SHP77 (cell line): ENCODE measurements at regions not wholly inside any gene's neighbourhood (a gene's known extent, or its start where the extent isn't known, plus 50 kb on each side); places are given as distances from the start of the nearest gene placed in this dataset.
"Not testable (repeated sequence)": the region's sequence is repeated elsewhere in the genome, so short reads cannot be mapped to it uniquely, and the experiment has no call there.

Experiments used
- DNase-seq, 2 experiments: peaks; one replicate each; lab custom pipeline; 2025; lab: John Stamatoyannopoulos, UW

DNA sequence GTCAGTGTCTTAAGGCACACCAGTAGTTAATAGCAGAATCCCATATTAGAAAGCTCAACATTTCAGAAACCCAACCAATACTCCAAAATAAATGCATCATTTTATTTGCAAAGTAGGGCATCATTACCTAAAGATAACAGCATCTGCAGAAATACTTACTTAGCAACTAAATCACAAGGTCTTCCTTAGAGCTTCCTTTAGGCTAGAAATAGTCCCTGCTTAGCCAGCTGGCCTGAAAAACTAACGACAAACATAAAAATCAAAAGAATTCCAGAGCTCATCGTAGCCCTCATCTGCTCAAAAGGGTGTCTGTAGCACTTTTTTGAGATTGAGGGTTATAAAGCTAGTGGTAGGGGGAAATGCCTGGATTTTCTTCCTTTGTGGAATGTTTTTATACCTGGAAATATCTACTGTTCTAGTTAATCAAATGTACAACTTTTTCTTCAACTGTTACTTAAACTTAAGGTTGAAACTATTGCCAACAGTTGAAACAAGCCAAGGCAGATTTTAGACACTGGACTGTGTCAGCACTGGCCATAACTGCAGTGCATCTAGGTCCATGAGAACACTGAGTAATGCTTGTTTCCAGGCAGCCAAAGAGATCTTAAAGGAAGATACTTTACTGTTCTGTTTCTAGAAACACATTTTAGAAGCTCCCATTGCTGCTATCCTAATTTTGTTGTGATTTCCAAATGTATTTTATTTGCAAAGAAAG, 129.4 kb upstream of the RASA1 start:
- no peak for DNase-seq

DNA sequence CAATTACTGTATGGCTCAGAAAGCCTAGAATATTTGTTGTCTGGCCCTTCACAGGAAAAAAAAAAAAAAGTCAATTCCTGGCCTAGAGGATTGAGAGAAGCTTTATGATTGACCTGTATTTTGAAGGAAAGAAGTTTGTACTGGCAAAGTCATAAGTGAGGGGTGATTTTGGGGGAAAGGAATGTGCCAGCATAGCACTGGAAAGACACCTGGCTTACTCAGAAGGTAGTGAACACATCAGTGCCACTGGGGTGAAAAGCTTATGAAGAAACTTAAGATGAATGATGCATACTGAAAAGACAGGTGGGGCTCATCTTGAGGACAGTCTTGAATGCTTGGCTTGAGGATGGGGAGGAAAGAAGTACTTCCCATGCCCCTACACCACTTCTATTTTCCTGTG, 127.9 kb upstream of the RASA1 start:
- no peak for DNase-seq

DNA sequence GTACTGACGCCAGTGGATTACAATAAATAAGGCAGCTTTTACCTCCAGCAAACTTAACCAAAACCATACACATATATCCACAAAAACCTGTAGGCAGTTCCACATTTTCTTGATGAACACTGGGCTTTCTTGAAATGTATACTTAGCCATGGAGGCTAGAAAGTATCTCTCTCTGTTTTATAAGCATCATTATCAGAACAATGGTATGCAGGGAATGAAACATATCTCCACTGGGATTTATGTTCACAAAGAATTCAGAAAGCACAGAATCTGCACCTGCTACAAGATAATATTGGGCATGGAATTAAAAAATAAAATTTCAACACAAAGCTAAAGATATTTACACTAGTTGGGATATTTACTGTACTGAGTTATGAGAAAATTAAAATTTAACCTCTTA, 126.1 kb upstream of the RASA1 start:
- DNase-seq, result no peak

DNA sequence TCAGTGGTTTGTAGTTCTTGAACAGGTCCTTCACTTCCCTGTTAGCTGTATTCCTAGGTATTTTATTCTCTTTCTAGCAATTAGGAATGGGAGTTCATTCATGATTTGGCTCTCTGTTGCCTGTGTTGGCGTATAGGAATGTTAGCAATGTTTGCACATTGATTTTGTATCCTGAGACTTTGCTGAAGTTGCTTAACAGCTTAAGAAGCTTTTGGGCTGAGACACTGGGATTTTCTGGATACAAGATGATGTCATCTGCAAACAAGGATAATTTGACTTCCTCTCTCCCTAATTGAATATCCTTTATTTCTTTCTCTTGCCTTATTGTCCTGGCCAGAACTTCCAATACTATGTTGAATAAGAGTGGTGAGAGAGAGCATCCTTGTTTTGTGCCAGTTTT, 121.8 kb upstream of the RASA1 start:
- DNase-seq, result not testable (repeated sequence)

DNA sequence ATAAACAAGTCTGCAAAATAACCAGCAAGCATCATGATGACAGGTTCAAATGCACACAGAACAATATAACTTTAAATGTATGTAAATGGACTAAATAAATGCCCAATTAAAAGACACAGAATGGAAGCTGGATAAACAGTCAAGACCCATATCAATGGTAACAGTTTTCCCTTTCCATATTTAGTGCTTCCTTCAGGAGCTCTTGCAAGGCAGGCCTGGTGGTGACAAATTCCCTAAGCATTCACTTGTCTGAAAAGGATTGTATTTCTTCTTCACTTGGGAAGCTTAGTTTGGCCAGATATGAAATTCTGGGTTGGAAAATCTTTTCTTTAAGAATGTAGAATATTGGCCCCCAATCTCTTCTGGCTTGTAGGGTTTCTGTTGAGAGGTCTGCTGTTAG, 120.2 kb upstream of the RASA1 start:
- DNase-seq, result no peak

DNA sequence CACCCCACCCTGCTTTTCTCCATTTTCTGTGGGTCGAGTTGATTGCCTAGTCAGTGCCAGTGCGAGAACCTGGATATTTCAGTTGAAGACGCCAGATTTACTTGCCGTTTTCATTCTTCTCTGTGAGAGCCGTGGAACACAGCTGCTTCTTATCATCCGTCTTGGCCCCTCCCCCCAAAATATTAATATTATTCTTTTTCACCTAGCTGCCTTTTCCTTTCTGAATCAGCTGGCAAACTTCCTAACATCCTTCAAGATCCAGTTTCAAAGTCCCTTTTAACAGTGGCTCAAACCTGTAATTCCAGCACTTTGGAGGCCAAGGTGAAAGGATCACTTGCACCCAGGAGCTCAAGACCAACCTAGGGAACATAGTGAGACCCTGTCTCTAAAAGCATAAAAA, 117.1 kb upstream of the RASA1 start:
- no peak for DNase-seq

DNA sequence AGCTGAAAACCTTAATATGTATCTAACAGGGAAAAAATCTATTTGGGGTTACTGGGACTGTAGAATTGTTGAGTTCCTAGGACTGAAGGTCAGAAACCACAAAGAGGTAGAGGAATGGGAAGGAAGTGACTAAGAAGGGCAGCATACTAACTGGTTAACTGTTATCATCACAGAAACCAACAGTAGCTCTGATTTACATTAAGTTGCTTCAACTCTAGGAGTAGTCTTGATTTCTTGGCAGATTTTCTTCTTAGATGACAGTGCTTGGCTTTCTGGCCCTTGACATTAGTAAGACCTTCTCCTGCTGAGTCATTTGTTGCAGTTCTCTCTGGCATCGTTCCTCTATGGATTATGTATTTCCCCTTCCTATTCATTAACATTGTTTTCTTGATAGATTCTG, 116.1 kb upstream of the RASA1 start:
- DNase-seq, result no peak

DNA sequence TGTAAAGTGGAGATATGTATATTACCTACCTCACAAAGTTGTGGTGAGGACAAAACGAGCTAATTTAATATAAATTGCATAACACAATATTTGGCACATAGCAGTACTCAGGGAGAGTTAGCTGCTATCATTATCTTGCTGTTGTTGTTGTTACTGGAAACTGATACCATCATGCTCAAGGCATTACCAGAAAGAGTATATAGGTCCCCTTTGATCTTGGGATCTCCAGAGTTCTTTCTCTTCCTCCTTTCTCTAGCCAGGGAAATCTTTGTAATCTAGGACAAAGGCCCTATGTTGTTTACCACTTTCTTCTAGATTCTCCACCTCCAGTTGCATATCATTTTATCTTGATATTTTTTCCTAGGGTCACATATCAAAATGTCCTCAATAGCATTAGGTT, 114.8 kb upstream of the RASA1 start:
- no peak for DNase-seq

DNA sequence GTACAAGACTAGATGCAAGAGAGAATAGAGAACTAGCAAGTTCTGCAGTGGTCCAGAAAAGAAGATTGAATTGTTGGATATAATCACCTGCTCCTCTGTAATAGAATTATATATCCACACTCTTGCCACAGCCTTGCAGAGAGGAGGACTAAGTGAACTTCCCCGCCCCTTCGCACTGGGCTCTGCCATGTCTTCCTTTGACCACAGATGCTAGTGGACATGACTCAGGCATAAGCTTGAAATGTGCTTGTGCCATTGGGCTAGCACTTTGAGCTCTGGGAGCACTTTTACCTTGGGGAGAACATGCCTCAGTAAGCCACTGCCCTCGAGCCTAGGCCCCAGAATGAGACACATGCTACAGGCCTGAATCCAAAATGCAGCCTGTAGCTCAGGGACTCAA, 113.5 kb upstream of the RASA1 start:
- DNase-seq, result no peak

DNA sequence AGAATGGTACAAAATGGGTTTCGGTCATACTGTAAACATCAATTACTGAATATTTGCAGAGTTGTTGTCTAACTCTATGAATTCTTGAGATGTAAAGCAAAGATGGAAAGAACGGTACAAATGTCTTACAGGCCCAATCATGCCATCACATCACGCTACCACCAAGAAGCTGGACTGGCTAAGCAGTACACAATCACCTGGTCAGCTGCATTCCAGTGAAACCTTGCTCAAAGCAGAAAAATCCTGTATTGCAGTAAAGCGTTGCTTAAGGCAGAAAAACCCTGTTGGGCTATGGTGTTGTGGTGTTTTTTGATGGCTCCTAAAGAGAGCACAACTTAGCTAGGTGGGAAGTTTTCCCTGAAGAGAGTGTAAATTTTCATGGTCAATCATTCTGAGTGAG, 112.6 kb upstream of the RASA1 start:
- DNase-seq, result no peak

DNA sequence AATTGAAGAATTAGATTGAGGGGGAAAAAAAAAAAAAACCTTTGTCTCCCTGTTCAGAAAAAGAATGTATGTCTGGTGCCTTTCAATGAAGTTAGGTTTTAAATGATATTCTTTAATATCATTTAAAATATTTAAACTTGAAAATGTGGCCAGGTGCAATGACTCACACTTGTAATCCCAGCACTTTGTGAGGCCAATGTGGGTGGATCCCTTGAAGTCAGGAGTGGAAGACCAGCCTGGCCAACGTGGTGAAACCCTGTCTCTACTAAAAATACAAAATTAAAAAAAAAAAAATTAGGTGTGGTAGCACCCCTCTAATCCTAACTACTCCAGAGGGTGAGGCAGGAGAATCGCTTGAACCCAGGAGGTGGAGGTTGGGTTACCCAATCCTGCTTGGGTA, 111.1 kb upstream of the RASA1 start:
- DNase-seq, result no peak

DNA sequence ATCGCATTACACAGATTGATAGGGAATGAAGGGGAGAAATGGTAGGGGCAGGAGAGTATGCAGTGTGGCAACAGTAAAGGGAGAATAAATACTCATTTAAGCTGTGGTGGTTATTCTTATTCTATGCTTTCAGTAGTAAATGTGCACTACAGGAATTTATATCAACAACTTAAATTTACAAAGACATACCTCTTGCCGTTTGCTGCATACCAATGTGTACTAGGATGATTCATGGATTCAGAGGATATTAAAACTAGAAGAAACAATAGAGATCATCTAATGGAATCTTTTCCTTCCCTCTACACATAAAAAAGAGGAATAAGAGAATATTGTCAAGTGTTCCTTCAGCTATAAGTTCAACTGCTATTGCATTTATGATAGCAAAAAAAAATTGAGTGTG, 103.3 kb upstream of the RASA1 start:
- no peak for DNase-seq

DNA sequence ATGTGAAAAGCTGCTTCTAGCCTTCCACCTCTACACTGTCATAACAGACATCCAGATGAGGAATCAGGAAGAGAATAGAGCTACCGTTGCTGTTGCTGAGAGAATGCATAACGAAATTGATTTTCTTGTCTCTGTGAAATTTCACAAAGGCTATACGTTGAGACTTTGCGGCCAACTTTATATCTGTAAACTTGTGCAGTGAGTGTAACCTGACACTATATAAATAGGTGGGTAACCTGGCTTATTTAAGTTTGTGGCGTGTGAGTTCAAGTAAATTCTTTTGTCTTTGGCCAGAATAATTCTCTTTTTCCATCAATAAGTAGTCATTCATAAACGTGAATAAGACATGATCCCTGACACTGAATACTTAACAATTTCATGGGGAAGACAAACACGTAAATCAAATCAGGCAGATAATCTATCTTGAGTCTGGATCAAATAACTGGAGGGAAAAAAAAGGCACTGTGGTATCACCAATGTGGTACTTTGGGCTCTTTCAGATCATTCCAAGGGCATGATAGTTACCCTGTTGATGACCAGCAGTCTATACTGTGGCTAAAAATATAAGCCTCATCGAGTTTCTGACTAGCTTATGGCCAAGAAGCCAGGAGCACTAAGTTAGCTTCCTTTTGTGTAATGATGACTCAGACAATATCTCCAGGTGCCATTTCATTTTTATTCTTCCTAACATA, 98.2 kb upstream of the RASA1 start:
- DNase-seq, result no peak

DNA sequence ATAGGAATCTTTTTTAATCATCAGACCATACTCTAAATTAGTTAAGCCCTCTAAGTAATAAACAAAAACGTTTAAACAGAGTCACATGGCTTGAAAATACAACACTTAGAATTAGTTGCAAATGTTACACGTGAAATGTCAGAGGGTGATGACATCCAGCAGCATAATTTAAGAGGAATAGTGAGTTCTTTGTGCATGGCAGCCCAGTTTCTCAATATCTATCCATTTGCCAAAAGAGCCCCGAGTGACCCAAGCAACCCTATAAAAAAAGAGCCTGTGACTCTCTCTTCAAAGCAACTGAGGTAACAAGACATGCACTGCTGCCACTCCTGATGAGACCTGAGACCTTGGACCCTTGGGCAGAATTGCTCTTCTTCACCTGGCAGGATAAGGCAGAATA, 96.9 kb upstream of the RASA1 start:
- DNase-seq, result no peak

DNA sequence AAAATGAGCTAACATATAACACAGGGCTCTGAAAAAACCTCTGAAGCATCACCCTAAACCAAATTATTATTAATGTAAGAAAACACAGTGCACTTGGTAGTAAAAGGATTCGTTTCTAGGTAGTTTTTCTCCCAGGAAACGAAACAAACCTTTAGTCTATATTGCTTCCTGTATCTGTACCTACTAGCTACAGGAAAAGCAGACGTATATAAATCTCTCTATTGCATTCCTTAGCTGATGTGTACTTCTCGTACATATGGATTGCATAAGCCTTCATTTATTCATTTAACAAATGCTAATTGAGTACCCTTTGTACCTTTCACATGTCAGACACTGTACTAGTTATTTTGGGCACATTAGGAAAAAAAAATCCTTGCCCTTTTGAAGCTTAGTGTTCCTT, 85.0 kb upstream of the RASA1 start:
- no peak for DNase-seq

DNA sequence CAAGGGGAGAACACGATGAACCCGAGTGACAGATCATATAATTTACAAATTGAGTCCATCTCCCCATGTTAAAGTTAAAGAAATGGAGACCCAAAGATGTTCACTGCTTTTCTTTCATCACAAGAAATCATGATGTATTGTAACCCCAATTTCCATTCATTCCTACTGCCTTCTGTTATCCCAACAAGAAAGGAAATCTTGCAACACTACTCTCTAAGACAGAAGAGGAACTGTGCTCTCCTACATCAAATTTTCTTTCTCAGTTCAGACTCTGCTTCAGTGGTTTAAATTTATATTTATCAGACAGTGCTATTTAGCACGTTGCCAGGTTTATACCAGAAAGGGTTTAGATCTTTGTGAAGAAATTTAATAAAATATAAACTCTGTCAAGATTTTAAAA, 83.8 kb upstream of the RASA1 start:
- DNase-seq, result no peak

DNA sequence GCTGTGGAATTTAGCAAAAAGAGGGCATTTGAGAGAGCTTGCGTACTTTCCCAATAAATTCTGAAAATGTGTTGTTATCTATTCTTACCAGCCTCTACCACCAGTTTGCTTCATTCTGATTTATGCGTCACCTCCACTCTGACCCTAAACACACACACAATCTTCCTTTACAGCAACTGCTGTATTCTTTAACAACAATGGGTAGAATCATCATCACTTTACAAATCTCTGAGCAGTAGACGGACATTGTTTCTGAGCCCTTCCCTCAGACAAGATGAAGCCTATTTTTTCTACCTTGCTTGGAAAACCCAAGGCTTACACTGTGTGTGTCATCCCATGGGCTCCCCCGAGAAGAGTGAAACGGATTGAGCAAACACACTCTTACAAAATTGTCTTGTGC, 83.1 kb upstream of the RASA1 start:
- DNase-seq, result no peak

DNA sequence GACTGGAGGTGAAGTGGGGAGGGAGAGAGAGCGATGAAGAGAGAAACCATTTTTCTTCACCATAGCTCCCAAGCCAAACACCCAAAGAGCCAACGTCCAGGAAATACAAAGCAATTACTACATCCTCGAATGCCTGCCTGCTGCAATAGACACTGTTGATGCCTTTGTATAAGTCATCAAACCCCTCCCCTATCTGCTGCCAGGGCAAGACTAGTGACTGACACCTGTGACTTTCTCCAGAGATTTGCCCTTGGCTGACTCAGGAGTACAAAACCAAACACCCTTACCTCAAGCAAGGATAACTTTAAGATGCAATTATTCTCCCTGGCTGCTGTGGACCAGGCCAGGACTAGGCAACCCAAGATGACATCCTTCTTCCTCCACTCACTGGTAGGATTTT, 81.8 kb upstream of the RASA1 start:
- DNase-seq, result no peak

DNA sequence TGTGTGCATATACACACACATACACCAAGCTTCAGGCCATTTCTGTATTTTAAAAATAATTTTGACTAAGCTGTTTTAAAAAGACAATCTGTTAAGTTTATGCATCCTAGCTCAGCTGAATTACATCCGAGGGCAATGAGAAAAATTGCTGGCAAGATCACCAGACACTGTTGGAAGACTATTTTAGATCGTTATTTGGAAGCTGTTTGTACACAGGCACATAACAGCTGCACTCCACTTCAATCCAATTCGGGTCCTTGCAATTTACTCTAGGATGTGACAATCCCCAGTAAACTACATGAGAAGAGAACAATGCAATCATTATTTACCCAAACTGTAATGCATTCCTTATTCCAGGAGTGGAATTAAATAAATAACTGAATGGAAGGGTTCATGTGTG, 79.3 kb upstream of the RASA1 start:
- no peak for DNase-seq

DNA sequence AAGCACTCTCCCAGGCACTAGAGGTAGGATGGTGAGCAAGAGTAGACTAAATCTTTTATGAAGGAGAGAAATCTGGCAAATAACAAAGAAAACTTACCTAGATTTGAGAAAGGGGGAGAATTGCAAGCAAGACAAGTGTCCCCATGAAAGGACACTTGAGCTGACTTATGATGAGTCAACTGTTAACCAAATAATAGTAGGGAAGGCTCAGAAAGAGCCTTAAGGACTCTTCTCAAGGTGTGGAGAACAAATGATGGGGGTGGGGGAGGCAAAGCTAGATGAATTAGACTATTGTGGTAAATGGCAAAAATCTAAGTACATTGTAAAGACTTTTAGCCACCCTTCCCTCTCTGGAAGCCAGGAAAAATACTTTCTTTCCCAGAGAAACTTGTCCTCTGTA, 77.6 kb upstream of the RASA1 start:
- DNase-seq, result no peak

DNA sequence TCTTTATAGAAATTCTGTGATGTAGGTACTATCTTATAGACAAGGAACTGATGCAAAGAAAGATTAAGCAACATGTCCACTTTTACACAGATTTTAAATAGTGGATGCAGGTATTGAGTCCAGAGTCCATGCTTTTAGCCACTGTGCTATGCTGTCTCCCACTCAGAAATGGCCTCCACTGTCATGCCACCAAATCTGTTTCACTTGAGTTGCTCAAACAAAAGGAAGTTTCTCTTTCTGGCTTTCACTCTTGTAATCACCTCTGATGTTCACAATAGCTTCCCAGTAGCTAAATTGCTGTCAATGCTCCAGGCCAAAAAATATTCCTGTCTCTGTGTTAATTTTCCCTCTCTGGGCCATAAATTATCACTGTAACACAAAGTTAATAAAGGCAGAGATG, 77.0 kb upstream of the RASA1 start:
- no peak for DNase-seq

DNA sequence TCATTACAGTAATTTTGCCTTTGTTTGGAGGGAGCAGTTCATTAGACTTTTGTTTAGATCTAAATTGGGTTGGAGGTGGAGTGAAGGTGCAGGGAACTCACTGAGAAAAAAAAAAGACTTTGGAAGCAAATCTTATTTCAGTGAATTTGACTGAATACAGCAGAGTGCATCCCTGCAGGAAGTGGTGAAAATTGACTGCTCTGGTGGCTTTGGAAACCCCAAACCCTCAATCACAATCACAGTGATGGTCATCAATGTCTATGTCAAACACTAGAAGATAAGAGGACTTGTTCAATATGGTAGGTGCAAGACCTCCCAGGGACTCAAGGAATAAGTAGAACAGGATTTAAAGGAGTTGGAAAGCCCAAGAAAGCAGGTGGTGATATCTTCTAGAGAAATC, 76.0 kb upstream of the RASA1 start:
- no peak for DNase-seq

DNA sequence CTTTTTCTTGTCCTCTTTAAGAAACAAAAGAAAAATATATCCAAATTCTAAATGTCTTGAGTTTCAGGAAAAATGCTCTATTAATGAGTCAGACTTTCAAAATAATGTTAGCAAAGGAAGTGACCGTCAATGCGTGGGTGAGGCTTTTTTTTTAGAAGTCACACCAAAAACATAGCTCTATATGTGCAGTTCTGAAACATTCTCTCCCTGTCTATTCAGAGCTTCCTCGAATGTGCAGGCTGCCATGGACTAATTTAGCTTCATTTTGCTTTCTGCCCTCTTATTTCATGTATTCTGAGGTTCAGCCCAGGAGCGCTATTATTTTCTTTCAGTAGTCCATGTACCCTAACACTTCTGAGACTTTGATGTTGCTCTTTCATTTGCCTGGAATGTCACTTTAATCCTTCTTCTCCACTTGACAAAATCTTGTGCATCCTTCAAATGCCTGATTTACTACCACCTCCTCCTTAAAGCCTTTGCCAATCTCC, 72.5 kb upstream of the RASA1 start:
- DNase-seq, result no peak

DNA sequence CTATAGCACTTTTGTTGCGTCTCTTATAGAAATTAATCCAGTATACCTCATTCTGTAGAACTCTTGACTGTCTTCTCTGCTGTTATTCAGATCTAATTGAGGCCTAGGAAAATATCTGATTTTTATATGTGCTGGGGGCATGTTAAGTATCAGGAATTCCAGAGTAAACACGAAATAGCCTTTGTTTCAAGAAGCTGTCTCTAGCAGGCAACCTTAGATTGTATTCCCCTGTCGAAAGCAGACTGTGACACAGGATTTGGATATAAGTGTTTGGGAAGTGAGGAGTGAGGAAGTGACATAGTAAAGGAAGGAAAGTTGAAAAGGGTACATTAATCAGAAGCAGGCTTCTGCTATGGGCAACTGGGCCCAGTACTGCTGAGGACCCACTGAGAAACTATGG, 72.1 kb upstream of the RASA1 start:
- no peak for DNase-seq
